H1 (cell line): ENCODE measurements at regions not wholly inside any gene's neighbourhood (a gene's known extent, or its start where the extent isn't known, plus 50 kb on each side); places are given as distances from the start of the nearest gene placed in this dataset.

Experiments used
- CHD7 ChIP-seq: fragments of 300-600 bp; sonication (generic); IDR thresholded peaks from 2 replicates; pipeline ENCODE4 v1.7.1; 2012; ENCODE audit warnings: low read length, moderate library complexity, mild to moderate bottlenecking, inconsistent platforms; ENCODE audit not compliant: insufficient replicate concordance
- TBP ChIP-seq: IDR thresholded peaks from 2 replicates; pipeline ENCODE4 v1.6.1; 2011; ENCODE audit warnings: low read depth, low read length, improper control_type of control experiment
- USF2 ChIP-seq: IDR thresholded peaks from 2 replicates; pipeline ENCODE4 v1.6.1; 2011; ENCODE audit warnings: low read length, improper control_type of control experiment

- TF ChIP-seq CHD7 (peak; percentile 34), TBP (no peak), USF2 (no peak)
- TF ChIP-seq, all 59 proteins: peak for 1
Measured at GRCh38 chr2:96436416-96436815, 68.7 kb downstream of the NEURL3 start (continued).
